ENCODE measurements at regions not wholly inside any gene's neighbourhood (a gene's known extent, or its start where the extent isn't known, plus 50 kb on each side); places are given as distances from the start of the nearest gene placed in this dataset.

DNA sequence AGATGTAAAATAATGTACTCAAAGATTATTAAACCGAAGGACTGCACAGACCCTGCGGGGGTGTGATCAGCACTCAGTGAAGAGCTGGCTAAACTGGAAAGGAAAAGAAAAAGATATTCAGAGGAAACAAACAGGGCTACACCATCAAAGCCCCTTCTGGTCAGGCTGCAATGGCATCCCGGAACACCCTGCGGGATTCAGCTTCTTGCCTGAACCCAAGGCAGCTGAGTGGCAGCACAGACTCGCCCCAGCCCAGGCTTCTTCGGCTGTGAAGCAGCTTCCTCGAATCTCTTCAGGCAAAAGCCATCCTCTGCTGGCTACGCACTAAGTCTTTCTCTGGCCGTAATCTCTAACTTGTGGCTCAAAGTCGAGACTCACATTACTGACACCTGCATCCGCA is 220.9 kb downstream of the TEX29 start:
- no peak for DNase-seq

DNA sequence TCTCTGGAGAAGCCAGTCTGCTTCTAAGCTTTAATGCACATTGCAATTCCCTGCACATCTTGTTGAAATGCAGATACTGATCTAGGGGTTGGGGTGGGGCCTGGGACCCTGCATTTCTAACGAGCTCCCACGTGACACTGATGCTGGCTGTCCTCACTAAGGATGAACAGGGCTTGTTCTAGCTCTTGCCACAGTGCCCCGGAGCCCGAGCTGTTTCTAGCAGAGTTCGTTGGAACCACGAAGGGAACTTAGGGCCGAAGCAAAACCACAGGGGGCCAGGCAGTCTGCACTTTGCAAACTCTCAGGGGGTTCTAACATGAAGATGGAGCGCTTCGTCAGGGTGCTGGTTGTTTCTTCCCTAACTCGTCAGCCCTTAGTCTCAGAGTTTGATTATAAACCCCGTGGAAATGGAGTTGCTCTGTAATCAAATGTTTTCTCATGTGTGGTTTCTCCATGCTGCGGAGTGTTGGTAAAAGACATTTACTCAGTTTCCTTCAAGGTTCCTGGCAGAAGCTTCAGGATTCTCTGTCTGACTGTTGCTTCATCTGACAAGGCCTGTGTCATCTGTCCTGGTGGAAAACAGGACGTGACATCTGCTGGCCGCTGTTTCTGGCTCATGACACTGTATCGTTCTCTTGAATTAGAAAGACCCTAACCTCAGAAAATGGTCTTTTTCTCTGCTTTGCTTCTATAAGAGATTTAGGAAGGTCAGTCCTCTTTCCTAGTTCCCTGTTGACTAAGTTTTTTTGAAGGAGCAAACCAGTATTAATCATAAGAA is 221.5 kb downstream of the TEX29 start:
- DNase-seq: no peak

DNA sequence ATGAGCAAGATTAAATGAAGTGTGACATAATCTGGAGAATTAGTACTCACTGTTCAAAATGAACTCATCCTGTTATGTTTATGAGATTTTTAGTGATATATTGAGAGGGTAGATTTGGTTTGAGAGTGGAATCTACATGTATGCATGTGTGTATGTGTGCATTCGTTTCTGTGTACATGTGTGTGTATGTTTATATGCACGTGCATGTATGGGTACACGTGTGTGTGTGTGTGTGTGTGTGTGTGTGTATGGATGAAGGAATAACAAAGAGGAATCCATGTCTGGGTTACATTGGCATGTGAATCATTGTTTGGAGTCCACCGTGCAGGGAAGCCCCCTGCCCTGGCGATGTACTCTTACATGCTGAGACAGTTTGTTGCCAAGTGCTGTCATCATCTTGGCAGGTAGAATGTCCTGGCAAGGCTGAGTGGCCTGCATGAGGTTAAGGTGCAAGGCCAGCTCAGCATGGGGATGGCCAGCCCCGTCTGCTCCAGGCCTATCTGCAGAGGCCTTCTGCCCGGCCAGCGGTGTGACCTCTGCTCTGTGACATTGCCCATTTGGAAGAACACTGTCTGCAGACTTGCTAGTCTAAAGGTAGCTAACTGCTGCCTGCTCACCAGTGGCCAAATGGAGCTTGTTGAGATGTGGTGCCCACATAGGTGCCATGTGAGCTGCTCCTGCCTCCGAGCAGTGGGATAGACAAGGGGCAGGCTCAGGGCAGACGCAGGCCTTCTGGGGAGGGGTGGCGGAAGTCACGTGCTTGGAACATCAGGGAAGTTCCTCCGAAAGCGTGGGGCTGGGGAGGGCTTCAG is 222.3 kb downstream of the TEX29 start:
- no peak for DNase-seq

DNA sequence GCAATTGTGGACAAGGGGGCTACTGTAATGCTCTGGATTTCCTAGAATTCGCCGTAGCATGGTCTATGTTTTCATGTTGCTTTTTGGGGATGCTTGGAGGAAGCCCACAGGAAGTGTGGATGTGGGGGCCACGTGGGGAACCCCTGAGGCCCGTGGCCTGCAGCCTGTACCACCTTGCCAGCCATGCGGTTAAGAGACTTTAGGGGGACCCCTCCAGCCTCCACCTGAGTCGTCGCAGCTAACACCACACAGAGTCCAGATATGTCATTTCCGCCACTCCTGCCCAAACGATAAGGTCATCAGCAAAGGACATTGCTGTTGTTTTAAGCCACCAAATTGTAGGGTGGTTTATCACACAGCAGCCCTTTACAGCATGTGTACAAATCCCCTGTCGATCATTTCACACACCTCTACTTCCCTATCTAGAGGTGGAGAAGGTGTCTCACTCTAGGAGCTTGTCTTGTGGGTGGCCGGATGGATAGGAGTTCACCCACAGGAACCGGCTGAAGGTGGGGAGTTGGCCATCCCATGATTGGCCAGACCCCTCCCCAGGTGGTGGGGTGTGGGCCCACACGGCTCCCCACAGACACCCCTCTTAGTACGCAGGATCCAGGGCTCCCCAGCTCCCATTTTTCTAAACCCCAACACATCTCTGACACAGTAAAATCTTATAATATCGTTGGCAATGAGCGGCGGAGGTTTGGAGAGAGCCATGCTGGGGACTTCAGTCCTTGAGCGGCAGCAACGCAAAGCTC is 226.7 kb downstream of the TEX29 start:
- no peak for DNase-seq

DNA sequence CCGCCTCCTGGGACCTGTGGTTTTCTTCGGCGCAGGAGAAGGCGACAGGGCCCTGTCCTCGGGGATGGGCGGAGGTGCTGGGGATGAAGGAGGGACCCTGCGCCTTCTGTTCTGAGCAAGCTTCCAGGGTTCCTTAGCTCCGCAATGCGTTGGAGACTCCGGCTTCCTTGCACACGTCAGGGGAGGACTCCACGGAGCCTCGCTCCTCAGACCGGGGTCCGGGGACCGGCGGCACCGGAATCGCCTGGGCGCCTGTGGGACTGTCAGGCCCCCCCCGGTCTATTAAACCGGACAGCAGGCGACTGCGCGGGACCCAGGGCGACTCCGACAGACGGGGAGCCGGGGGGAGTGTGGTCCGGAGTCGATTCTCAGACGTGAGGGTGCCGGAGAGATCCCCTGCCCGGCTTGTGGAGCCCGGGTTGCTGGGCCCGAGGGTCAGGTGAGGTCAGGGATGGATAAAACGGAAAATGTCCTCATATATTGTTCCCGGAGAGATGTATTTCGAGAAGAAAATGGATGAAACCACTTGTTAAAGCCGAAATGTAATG is 227.4 kb downstream of the TEX29 start:
- no peak for DNase-seq

DNA sequence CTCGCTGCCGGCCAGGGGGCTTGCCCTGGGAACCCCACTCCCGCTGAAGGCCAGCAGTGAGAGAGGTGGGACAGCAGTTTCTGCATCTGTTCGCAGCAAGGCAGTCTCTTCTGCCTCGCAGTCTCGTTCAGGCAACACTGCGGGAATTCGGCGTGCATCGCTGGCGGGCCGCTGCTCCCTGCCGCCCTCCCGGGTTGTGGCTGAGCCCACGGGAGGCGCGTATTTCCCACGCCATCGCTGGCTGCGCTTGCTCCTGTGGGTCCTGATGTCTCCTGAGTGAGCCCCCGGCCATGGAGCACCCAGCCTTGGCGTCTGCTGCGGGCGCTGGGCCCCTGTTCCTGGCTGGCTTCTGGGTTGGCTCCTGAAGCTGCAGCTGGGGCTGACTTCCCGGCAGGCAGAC is 227.9 kb downstream of the TEX29 start:
- DNase-seq: no peak

DNA sequence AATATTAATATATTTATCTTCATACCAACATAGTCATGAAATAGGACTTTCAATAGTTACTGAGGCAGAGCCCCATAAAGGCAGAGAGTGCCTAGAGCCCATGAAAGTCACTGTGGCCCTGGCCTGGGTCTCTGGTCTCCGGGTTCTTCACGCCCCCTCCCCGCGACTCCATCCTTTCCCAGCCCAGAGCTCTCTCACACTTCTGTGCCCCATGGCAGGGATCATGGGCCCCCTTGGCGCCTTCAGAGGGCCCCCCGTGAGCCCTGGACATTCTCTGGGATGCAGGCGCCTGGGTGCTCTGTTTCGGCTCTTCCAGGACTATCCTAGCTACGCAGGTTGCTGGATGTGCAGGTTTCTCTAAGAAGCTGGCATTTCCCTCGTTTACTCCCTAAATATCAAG is 228.4 kb downstream of the TEX29 start:
- DNase-seq: no peak

DNA sequence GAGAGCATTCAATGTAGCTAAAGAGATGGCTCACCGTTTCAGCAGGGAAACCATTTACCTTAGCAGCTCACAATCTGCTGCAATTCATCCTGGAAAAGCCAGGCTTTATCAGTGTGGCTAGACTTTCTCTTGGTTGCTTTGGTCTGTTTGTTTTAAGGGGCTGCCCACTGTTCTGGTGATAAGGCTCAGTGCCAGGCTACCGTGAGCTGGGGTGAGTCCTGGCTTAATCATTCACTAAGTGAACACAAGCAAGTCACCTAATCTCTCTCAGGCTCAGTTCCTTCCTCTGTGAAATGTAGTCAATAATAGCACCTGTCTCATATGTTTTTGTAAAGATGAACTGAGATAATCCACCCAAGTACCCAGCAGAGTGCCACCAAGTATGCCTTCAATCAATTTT is 229.0 kb downstream of the TEX29 start:
- DNase-seq: no peak

DNA sequence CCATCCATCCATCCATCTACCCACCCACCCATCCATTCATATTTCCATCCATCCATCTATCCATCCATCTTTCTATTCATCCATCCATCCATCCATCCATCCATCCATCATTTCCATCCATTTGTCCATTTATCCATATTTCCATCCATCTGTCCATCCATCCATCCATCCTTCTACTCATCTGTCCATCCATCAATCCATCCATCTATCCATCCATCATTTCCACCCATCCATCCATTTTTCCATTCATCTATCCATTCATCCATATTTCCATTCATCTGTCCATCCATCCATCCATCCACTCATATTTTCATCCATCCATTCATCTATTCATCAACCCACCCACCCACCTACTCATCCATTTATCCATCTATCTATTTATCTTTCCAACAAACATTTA is 229.6 kb downstream of the TEX29 start:
- DNase-seq: no peak

DNA sequence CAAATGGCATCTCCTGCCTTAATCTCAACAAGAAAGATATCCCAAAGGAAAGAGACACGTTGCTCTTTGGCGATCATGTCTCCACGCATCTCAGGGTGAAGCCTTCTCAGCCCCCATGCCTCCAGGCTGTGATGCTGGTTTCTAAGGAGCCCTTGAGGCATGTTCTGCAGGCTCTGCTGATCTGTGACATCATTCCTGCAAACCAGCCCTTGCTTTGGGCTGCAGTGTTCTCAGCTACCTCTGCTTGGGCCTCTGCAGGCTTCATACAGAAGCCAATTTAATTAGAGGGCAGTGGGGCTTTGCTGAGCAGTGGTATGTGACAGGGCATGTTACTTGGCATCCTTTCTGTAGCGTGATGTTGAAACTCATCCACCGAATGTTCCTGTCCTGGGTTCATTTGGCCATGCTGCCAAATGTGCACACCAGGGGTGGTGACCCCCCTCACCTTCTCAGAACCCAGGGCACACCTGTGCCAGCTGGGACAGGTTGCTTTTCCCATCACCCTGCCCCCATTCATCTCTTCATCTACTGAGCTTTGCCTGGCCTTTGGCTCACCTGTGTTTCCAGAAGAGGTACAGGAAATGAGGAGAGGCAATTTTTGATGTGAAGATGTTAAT is 230.9 kb downstream of the TEX29 start:
- no peak for DNase-seq

DNA sequence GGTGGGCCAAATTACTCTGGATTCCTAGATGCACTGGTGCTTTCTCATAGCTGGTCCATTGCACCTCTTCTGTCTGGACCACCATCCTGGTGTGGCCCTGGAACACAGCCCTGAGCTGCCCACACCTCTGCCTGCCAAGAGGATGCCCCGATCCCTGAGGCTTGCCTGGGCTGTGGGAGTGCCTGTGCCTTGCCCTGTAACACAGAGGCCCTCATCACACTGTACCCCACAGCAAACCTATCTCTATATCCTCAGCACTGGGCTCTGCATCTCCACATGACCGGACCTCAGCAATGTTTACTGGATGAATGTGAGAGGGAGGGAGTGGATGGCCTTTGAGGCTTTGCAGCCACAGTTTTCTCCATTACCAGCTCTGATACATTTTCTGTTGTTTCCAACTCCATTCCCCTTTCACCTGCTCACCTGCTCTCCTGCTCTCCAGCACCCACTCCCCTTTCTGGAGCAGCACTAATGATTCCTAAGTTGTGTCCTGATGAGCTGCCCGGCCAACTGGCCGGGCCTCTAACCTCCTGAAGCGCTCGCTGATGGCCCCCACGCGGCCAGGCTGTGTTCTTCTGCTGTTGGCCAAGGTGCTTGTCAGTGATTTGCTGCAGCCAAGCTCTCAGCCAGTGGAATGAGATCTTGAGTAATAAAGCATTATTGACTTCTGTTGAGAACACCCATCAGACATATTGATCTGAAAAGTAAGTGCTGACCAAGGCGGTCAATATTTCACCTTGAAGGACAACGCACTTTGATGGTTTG is 232.6 kb downstream of the TEX29 start:
- DNase-seq: no peak

DNA sequence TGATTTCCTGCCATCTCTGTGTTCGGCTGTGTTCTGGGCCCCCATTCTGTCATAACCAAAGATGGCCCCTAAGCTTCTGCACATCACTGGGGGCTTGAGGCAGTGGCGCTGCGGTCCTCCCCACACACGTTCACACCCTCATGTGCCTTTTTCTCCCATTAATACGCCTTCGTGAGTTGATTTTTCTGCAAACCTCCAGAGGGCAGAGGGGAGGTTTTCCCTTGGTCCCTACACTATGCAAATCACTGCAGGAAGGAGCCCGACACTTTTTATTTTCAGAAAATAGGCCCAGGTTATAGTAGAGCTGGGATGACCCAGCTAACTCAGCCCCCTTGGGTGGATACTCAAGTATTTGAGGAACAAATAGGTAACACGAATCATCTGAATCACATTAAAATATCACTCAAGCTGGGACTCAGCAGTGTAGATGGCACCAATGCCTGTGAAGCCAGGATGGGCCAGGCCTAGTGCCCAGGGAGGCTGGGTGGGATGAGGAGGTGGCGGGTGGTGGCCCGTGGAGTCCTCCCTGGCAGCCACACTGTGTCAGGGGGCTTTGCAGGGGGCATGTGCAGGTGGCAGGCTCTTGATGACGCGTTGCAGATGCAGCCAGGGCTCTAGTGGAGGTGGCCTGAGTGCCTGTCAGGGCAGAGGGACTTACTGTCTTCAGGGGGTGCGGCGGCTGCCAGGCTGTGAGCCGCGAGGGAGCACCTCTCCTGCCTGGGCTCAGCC is 234.3 kb downstream of the TEX29 start:
- DNase-seq: no peak

DNA sequence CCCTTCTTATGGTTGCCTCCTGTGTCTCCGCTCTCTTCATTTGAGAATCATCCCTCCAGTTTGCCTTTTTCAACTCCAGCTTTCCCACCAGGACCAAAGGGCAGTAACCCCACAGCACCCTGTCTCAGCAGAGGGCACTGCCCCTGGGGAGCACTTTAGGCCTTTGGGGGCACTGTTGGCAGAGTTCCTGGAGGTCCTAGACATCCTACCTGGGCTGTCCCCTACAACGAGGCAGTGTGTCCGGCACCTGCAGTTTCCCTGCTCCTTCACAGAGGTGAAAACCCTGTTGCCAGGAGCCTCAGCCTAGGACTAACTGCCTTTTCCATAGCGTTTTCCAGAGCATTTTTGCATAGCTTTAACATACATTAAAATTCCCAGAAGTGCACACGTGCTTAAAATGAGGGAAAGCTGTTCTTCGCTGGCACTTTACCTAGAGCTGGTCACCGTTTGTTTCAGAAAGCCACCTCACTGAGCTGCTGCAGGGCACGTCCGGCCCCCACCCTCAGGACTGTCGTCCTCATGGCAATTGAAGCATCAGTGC is 234.9 kb downstream of the TEX29 start:
- no peak for DNase-seq

DNA sequence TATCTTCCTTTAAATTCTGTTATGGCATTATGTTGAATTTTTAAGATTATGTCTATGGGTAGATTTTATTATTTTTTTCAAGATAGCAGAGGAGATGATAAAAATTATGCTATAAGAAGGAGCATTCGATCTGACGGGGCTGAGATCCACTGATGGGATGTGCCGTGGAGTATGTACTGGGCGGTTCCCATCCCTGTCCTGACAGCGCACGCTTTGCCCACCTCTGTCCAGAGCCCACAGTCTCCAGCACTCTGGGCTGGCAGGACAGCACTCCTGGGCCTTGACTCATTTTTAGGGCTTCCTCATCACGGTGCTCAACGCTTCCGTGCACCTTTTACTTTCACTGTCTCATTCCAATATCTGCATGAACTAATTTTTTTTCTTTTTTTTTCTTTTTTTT is 235.5 kb downstream of the TEX29 start:
- DNase-seq: no peak

DNA sequence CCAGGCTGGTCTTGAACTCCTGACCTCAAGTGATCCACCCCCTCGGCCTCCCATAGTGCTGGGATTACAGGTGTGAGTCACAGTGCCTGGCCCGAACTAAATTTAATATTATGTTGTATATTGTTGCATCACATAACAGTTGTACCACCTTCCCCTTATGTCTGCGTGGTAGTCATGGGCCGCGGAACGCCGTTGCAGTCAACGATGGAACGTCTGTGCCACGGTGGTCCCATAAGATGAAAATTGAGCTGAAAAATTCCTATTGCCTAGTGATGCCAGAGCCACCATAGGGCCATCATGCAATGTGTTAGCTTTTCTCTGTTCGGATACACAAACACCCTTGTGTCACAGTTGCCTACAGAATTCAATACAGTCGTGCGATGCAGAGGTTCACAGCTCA is 236.1 kb downstream of the TEX29 start:
- DNase-seq: no peak

DNA sequence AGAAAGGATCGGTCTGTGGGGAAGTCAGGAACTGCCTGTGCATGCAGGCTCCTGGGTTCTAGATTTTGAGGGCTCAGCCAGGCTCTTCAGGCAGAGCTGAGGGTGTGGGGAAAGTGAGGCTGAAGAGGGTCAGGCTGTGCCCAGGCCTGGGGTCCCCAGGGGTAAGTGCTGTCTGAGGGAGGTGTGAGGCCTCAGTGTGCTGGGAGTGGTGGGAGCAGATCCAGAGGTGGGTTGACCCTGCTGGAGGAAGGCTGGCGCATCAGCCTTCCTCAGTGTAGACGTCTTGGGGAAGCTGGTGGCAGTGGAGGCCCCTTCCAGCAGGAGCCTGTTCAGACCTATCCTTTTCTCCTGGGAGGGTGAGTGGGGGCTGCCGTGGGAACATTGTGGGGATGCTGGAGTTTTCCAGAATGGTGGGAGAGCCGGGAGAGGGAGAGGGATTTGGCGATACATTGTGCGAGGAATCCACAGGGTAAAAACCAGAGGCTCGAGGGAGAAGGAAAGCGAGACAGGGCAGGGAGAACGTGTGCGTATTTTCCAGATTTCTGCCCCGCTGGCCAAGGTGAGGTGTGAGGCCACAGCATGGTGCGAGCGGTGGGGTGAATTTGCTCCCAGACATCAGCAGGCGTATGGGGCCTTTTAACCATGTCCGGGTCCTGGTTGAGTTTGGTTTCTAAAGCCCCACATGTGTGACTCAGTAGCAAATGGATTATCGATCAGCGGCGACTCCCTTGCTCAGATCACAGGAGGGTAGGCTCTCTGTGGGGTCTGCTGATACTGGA is 237.7 kb downstream of the TEX29 start:
- DNase-seq: no peak

DNA sequence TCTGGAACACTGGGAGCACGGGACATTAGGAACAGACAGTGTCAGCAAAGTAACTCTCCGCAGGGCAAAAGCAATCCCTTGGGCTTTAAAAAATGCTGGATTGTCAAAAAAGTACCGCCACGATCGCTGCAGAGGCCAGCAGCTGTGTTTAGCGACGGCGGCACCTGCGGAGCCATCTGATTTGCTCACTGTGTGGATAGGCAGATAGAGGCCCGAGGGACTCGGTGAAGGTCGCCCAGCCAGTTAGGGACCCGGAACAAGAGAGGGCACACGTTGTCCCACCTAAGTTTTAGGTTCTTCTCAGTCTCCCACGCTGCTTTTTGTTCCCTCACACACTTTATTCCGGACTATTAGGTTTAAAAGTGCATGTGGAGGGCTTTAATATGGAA is 238.3 kb downstream of the TEX29 start:
- DNase-seq: no peak

DNA sequence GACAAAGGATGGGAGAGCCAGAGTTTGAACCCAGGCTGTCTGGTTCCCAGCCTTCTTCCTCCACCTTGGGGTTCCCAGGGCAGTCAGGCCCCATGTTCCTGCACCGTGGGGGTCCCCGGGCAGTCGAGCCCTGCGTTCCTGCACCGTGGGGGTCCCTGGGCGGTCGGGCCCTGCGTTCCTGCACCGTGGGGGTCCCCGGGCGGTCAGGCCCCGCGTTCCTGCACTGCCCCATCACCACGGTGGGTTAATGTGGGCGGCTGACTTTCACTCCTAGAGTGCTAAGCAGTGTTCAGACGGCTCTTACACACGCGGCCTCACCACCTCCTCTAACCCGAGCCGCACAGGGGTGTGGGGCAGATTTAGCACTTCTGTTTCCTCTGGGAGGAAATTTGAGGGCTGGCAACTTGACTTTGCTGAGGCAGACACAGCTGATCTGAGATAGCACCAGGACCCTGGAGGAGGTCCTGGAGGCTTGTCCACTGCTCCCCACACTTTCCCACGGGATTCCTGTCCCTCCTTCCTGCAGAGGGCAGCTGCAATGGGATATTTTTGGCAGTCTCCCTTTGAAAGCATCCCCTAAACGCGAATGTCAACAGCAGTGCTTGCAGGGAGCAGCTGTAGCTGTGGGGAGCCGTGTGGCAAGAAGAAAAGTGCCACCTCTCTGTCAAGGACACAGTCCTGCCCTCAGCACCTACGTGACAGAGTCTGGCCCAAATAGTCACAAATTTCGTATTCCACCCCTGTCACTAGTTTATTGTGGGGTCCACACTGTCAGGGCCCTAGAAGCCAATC is 239.4 kb downstream of the TEX29 start:
- no peak for DNase-seq

DNA sequence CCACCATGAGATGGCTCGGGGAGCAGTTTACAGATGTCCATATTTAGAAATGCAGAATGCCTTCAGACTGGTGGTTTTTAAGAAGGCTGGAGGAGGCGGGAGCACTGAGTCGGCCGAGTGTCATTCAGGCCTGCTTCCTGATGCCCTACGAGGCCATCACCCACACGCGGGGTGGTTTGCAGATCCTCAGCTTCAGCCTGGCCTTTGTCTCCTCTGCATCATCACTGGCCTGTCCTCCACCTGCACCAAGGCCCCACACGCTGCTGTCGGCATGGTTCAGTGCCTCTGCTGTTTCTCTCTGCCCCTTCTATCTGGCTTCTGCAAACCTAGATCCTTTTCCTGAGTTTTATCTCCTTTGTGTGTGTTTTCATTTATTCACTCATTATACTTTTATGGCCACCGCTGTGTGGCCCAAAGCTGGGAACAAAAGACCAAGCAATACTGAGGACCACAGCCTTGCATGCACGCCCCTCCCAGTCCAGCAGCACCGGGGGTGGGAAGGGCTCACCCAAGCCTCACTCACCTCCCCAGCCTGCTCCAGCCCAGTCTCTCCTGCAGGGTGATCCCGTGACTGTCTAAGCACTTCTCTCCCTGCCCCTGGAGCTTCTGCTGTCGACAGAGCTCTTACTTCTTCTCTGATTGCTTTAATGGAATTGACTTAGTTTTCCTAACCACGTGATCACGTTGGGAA is 240.8 kb downstream of the TEX29 start:
- no peak for DNase-seq

All from fibroblast of skin of right biceps (primary cell).